Transverse colon (tissue), 4 donors: ENCODE measurements at regions not wholly inside any gene's neighbourhood (a gene's known extent, or its start where the extent isn't known, plus 50 kb on each side); places are given as distances from the start of the nearest gene placed in this dataset.

ENCODE experiments used
- CTCF ChIP-seq, 5 experiments: fragments of 200-600 bp in 3 of 5; fragments of 450-650 bp in 2 of 5; sonication (generic) in 3 of 5; IDR thresholded peaks; 1 replicate in 2 of 5; 2 replicates in 3 of 5; pipeline ENCODE4 v1.5.1; 2016 to 2017; ENCODE audit warnings: antibody characterized with exemption in 5 of 5, inconsistent platforms in 3 of 5, mild to moderate bottlenecking in 2 of 5, moderate library complexity in 1 of 5
- EP300 ChIP-seq: sonication (generic); formaldehyde crosslinking; IDR thresholded peaks from one replicate; pipeline ENCODE4 v1.6.1; 2017; ENCODE audit warnings: antibody characterized with exemption, low read depth
- POLR2A ChIP-seq: fragments of 450-650 bp; IDR thresholded peaks from one replicate; pipeline ENCODE4 v1.6.1; 2016; ENCODE audit warnings: antibody characterized with exemption, mild to moderate bottlenecking, moderate library complexity
- POLR2AphosphoS5 ChIP-seq, 3 donors: sonication (generic); formaldehyde crosslinking; IDR thresholded peaks; one replicate each; pipeline ENCODE4 v1.6.1; 2016; ENCODE audit warnings: antibody characterized with exemption in 3 of 3

- no peak for TF ChIP-seq CTCF (IDR thresholded peaks at IDR 0.05)
- no peak for TF ChIP-seq POLR2AphosphoS5 (IDR thresholded peaks at IDR 0.05)
- no peak for TF ChIP-seq POLR2A
- no peak for TF ChIP-seq EP300
These were observed 936.8 kb downstream of the MCTP2 start for GRCh38 chr15:95168152-95168551.
